NCI-H1105 treated with DMSO at 0.1 percent for 48 hours (cell line): ENCODE measurements at regions not wholly inside any gene's neighbourhood (a gene's known extent, or its start where the extent isn't known, plus 50 kb on each side); places are given as distances from the start of the nearest gene placed in this dataset.
"Not testable (repeated sequence)": the region's sequence is repeated elsewhere in the genome, so short reads cannot be mapped to it uniquely, and the experiment has no call there.

Experiments used
- DNase-seq: peaks from one replicate; lab custom pipeline; 2025; lab: John Stamatoyannopoulos, UW

- no peak for DNase-seq
These were observed 151.6 kb upstream of the VSTM2A start for GRCh38 chr7:54390565-54390964.

GRCh38 chr7:54392935-54393334, 149.2 kb upstream of the VSTM2A start:
- no peak for DNase-seq

GRCh38 chr7:54394834-54395233, 147.3 kb upstream of the VSTM2A start:
- DNase-seq, result peak; percentile 23

GRCh38 chr7:54397836-54398612, 144.2 kb upstream of the VSTM2A start:
- DNase-seq, result no peak

- DNase-seq, result no peak
These were observed 143.3 kb upstream of the VSTM2A start for GRCh38 chr7:54398863-54399262.

- DNase-seq, result no peak
These were observed 132.3 kb upstream of the VSTM2A start for GRCh38 chr7:54409917-54410316.

- no peak for DNase-seq
These were observed 125.5 kb upstream of the VSTM2A start for GRCh38 chr7:54416678-54417077.

GRCh38 chr7:54419209-54419608, 123.0 kb upstream of the VSTM2A start:
- no peak for DNase-seq

- DNase-seq, result no peak
These were observed 115.8 kb upstream of the VSTM2A start for GRCh38 chr7:54426406-54426805.

- no peak for DNase-seq
These were observed 113.1 kb upstream of the VSTM2A start for GRCh38 chr7:54429111-54429510.

GRCh38 chr7:54439391-54439790, 102.8 kb upstream of the VSTM2A start:
- no peak for DNase-seq

- not testable (repeated sequence) for DNase-seq
These were observed 98.0 kb upstream of the VSTM2A start for GRCh38 chr7:54444046-54444686.

GRCh38 chr7:54453168-54453567, 89.0 kb upstream of the VSTM2A start:
- not testable (repeated sequence) for DNase-seq

GRCh38 chr7:54454700-54455099, 87.5 kb upstream of the VSTM2A start:
- DNase-seq, result not testable (repeated sequence)

GRCh38 chr7:54465095-54465494, 77.1 kb upstream of the VSTM2A start:
- DNase-seq, result no peak

- no peak for DNase-seq
These were observed 72.4 kb upstream of the VSTM2A start for GRCh38 chr7:54469740-54470139.

- no peak for DNase-seq
These were observed 65.6 kb upstream of the VSTM2A start for GRCh38 chr7:54476609-54477008.

- no peak for DNase-seq
These were observed 65.1 kb upstream of the VSTM2A start for GRCh38 chr7:54477083-54477482.

GRCh38 chr7:54483523-54483922, 58.7 kb upstream of the VSTM2A start:
- no peak for DNase-seq

GRCh38 chr7:54485044-54485443, 57.1 kb upstream of the VSTM2A start:
- no peak for DNase-seq
